HG03108 (cell line): ENCODE measurements at regions not wholly inside any gene's neighbourhood (a gene's known extent, or its start where the extent isn't known, plus 50 kb on each side); places are given as distances from the start of the nearest gene placed in this dataset.
A peak's percentile ranks its signal among the peaks of the same experiment; 100 is the strongest.

Source experiments
- ATAC-seq: cut with Tn5 transposase; IDR thresholded peaks from one replicate; pipeline ENCODE4 v1.9.1; 2021; ENCODE audit warnings: moderate library complexity; ENCODE audit not compliant: unreplicated experiment

GRCh38 chr6:6781172-6781872 is 192.8 kb downstream of the LY86 start:
- ATAC-seq = no peak

GRCh38 chr6:6781873-6782227 is 193.3 kb downstream of the LY86 start:
- ATAC-seq = no peak

DNA sequence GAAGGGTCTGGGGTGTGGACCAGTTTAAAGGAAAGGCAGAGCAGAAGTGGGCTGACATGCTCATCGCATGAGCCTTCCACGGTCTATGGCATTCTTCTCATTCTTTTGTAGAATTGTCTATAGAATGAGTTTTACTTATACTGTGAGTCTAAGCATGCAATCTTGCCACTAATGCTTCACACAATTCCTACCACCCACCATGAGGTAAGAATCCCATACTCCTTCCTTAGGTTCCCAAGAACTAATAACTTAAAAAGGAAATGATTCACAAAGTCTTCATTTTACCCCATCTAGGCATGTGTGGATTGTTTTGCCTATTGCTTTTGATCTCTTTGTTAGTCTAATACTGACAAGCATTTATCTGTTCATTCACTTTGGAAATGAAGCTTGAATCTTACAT is 195.2 kb downstream of the LY86 start:
- no peak for ATAC-seq

DNA sequence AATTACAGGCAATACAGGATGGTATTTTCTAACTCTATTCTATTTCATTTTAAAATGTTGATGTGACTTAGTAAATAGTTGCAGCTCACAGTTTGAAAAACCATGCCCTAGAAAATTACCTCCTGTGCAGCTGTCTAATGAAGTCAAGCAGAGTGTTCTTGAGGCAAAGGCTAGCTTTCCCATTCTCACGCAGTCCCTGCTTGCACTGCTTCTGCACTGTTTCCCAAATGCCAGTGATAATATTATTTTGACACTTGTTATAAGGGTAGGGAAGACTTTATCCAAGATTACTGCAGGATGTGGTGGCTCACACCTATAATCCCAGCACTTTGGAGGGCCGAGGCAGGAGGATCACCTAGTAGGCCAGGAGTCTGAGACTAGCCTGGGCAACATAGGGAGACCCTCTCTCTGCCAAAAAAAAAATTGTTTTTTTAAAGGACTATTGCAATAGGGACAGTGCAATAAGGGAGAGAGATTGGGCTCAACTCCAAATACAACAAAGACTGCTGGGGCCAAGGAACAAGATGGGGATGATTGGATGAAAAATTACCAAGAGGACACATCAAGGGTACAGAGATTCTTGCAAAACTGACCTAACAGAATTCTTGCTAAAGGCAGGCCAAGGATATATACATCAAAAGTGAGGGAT is 196.1 kb downstream of the LY86 start:
- ATAC-seq = no peak

DNA sequence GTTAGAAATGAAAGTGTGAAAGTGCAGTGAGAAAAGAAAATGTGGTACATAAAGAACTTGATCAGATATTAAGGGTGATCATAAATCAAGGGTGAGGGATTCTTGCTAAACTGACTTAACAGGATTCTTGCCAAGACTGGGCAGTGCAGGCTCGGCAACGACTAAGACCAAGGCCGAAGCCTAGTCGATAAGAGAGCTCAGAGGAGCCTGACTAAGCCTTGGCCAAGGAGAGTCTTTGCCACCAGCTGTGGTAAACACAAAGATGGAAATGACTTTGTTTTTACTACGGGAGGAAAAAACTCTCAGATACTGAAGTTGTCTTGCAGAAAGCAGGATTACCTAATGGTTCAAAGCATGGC is 196.6 kb downstream of the LY86 start:
- no peak for ATAC-seq

DNA sequence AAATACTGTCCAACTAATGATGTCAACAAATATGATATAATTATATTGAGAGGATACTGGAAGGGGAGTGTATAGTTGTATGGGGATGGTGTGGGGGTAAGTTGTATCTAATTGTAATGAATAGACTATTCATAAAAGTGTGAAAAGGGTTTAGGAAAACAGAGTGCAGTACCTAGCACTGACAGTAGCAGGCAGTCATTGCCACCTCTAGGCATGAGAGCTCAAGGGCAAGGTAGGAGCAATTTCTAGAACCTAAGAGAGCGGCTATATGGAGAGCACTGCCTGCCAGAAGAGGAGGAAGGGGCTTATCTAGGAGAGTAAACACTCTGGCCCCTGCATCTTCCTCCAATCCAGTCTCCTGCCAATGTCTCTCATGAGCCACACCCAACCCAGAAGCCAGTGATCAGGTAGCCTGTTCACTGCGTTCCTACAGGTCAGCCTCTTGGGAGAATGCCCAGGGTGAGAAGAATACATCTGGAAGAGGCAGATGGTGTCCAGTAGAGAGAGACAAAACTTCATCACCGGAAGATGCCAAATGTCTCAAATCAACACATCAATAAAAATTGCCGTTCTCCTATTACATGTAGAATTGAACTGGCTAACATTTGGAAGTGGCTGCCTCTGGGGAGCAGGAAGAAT is 200.0 kb downstream of the LY86 start:
- no peak for ATAC-seq

- no peak for ATAC-seq
Measured at GRCh38 chr6:6790393-6790792, 201.9 kb downstream of the LY86 start.

- ATAC-seq = no peak
Measured at GRCh38 chr6:6790891-6791290, 202.4 kb downstream of the LY86 start.

DNA sequence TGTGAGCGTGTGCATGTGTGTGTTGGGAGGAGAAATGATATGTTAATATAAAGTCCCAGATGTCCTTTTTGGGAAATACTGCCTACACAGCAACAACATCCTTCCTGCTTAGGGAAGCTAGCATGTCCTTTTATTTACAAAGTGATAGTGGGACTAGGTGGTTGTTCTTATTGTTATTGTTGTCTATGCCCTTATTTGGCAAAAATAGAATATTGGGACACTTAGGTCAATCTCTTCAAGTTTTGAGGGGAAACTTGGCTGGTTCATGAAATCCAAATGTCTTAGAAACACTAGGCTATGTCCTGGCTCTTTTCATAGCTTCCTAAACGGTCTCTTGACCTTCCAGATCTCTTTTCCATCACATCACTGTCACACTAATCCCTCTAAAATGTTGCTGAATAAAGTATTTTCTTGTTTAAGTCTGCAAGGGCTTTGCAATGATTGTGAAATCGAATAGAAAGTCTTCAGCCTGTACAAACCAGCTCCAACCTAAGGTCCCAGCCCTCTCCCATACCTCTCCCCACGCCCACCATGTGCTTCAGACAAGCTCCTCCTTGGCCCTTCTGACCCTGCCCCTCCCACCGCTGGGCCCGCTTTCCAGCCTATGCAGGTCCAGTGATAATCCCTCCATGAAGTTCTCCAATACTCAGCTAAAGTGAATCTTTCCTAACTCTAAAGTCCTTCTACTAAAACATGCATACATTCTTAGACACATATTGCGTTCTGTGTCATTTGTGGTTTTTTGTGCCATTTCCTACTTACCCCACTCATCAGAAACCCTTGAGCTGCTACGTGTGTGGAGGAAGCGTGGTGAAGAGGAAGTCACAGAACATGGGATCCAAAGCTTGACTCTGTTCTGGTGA is 205.1 kb downstream of the LY86 start:
- no peak for ATAC-seq

GRCh38 chr6:6795393-6795792 is 206.9 kb downstream of the LY86 start:
- ATAC-seq = no peak

- no peak for ATAC-seq
Measured at GRCh38 chr6:6796818-6797217, 208.3 kb downstream of the LY86 start.

- no peak for ATAC-seq
Measured at GRCh38 chr6:6798448-6798860, 209.9 kb downstream of the LY86 start.

DNA sequence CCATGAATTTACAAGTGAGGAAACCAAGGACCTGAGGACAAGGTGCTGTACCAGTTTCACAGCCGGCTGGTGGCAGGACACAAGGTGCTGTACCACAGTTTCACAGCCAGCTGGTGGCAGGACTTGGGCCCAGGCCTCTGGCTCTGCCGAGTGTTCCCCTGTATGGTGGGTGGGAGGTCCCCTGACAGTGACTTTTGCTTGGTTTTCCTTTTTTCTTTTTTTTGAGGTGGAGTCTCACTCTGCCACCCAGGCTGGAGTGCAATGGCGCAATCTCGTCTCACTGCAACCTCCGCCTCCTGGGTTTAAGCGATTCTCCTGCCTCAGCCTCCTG is 212.4 kb downstream of the LY86 start:
- ATAC-seq = no peak

DNA sequence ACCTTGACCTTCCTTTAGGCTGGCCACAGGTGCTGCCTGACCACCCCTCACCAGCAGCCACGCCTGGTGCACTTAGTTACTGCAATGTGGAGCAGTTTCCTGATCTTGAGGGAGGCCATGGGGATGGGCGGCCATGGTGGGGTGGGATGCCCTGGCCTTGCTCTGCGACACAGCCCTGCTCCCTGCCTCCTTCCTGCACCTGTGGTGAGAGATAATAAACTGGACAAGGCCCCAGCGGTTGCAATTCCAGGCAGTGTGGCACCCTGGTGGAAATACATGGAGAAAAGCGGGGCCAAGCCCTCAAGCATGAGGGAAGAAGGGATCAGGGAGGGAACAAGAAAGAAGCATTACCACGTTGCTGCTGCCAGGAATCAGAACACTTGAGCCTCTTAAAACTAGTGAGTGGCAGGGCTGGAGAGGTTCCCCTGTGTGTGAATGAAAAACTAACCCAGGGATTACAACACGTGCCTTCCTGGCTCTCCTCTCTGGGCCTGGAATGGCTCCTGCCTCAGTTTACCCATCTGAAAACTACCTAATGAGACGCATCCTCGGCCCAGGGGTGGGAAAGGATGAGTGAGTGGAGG is 213.2 kb downstream of the LY86 start:
- no peak for ATAC-seq

GRCh38 chr6:6803180-6803977 is 214.9 kb downstream of the LY86 start:
- ATAC-seq = peak; percentile 79

DNA sequence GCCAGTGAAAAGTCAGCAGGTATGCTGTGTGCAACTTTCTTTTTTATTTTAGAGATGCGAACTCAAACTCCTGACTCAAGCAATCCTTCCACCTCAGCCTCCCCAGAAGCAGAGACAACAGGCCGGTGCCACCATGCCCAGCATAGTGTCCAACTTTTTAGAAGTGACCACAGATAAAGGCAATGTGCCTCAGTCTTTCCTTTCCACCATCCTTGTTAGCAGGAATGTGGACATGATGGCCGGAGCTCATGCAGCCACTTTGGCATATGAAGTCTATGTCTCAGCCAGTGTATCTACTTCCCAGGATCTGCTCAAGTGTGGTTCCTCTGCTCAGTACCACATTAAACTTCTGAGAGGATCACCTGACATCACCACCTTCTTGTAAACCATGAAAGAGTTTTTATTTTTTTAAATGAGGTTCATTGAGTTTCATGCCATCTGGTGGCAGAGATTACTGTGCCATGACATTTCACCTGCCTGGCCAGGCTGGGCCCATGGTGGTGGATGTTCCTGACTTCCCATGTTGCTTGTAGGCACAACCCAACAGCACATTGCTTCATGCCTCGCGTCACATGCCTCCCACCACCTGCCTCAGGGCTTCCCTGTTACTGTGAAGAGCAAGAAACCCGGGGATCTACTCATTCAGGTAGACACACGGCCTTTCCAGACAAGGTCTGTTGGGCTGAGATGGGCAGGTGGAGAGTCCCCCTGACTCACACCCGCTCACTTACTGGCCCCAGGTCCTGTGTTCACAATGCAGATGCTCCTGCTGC is 216.5 kb downstream of the LY86 start:
- no peak for ATAC-seq

- no peak for ATAC-seq
Measured at GRCh38 chr6:6806844-6807518, 218.5 kb downstream of the LY86 start.

DNA sequence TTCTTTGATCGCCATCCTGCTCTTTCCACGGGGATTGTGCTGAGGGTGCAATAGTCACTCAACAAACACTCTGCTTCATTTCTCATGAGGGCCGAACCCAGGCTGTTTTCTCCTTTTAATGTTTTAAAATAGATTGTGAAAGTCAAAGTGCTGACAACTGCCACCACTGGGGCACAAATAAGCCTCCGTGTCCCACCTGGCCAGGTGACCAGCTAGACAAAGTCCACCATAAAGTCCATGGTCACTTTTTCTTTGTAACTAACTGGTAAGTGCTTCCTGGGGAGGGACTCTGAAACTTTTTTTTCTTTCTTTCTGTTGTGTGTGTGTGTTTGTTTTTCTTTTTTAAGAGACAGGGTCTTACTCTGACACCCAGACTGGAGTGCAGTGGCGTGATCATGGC is 219.8 kb downstream of the LY86 start:
- no peak for ATAC-seq

DNA sequence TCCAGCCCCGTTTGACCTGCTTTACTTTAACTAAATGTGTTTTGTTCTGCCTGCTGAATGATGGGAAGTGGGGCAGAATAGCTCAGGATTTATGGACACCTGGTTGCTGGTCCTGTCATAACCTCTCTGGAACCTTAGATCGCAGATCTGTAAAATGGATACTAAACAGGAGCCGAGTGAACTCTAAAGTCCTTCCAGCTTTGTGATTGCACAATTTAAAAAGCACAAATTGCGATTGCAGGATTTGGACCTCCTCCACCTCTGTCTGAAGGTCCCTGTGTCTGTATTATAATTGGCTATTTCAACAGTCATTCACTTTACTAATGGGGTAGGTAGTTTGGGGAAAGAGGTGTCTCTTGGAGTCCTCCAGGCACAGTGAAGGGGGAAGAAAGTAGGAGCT is 220.4 kb downstream of the LY86 start:
- no peak for ATAC-seq
